GM12878 (cell line): ENCODE measurements at regions not wholly inside any gene's neighbourhood (a gene's known extent, or its start where the extent isn't known, plus 50 kb on each side); places are given as distances from the start of the nearest gene placed in this dataset.
A peak's percentile ranks its signal among the peaks of the same experiment; 100 is the strongest.

Experiments used
- ATAC-seq: fragments of 200-7000 bp; cut with Tn5 transposase; 3 replicates; pipeline ENCODE4 v1.9.1; 2020; ENCODE audit warnings: mild to moderate bottlenecking, moderate library complexity
- BruUV-seq: library from RNA; stranded (reverse); fragments of 400-500 nt; replicated peaks from 2 replicates; lab custom pipeline; 2021; lab: Mats Ljungman, UMichigan
- CTCF ChIA-PET: fragments of 300-600 bp; sonication (Branson Sonifier 250); formaldehyde crosslinking; extraction: SDS; loops from one replicate; lab custom pipeline; 2021; ENCODE audit warnings: inconsistent platforms; lab: Yijun Ruan, JAX
- POLR2A ChIA-PET: fragments of 350-600 bp; formaldehyde crosslinking; extraction: SDS; loops from one replicate; lab custom pipeline; 2021; ENCODE audit warnings: inconsistent platforms; lab: Charles Lee
- RAD21 ChIA-PET: fragments of 300-600 bp; sonication (Branson Sonifier 250); formaldehyde crosslinking; loops from one replicate; lab custom pipeline; 2023; ENCODE audit warnings: antibody characterized with exemption; ENCODE audit not compliant: unreplicated experiment; lab: Charles Lee
- SMC1A ChIA-PET: fragments of 300-600 bp; sonication (Branson Sonifier 250); formaldehyde crosslinking; loops from one replicate; lab custom pipeline; 2023; ENCODE audit not compliant: unreplicated experiment, uncharacterized antibody; lab: Charles Lee
- DNase-seq: peaks from one replicate; pipeline ENCODE4 v3.0.0-alpha.2; 2011; ENCODE audit warnings: low read depth, low spot score
- FAIRE-seq: peaks from 3 replicates; lab custom pipeline; 2011; peaks lifted over from hg19 to GRCh38; lab: Jason Lieb, UNC
- H2AFZ ChIP-seq: 2 replicates; pipeline ENCODE4 v1.6.0; 2011; ENCODE audit warnings: low read depth, low read length, control low read depth; ENCODE audit not compliant: control insufficient read depth
- H3K27ac ChIP-seq: 2 replicates; pipeline ENCODE4 v1.5.1; 2011; ENCODE audit warnings: control low read depth; ENCODE audit not compliant: control insufficient read depth, insufficient read depth
- H3K27me3 ChIP-seq, 2 experiments: replicated peaks in 1 of 2; 2 replicates each; pipeline versions ENCODE4 v1.6.0 to v1.6.1; 2011; ENCODE audit warnings: low read length in 1 of 2; ENCODE audit not compliant: control insufficient read depth in 2 of 2, insufficient read depth in 2 of 2
- H3K36me3 ChIP-seq, 2 experiments: 2 replicates each; pipeline ENCODE4 v1.5.1; 2011; ENCODE audit warnings: low read length in 1 of 2; ENCODE audit not compliant: control insufficient read depth in 2 of 2, insufficient read depth in 2 of 2
- H3K4me1 ChIP-seq: 2 replicates; pipeline ENCODE4 v1.6.1; 2011; ENCODE audit warnings: mild to moderate bottlenecking, low read length, moderate library complexity, mixed read lengths; ENCODE audit not compliant: control insufficient read depth, insufficient read depth
- H3K4me2 ChIP-seq: 2 replicates; pipeline ENCODE4 v1.6.0; 2011; ENCODE audit warnings: control low read depth; ENCODE audit not compliant: control insufficient read depth, insufficient read depth
- H3K4me3 ChIP-seq: fragments of 200-600 bp; sonication (generic); 2 replicates; pipeline ENCODE4 v1.5.1; 2016
- H3K79me2 ChIP-seq: 2 replicates; pipeline ENCODE4 v1.6.0; 2011; ENCODE audit warnings: low read length; ENCODE audit not compliant: control insufficient read depth, insufficient read depth
- H3K9ac ChIP-seq: 2 replicates; pipeline ENCODE4 v1.8.0; 2011; ENCODE audit warnings: low read length, control low read depth, mixed read lengths; ENCODE audit not compliant: control insufficient read depth, insufficient read depth
- H3K9me3 ChIP-seq: replicated peaks from 3 replicates; pipeline ENCODE4 v1.5.1; 2011; ENCODE audit warnings: mild to moderate bottlenecking, low read length; ENCODE audit not compliant: control insufficient read depth, insufficient read depth
- H4K20me1 ChIP-seq: 2 replicates; pipeline ENCODE4 v1.6.0; 2011; ENCODE audit not compliant: control insufficient read depth, insufficient read depth
- BRCA1 ChIP-seq: IDR thresholded peaks from 2 replicates; pipeline ENCODE4 v1.6.1; 2011; ENCODE audit warnings: low read depth, low read length, improper control_type of control experiment
- CBX3 ChIP-seq: fragments of 200-600 bp; sonication (generic); IDR thresholded peaks from 2 replicates; pipeline ENCODE4 v1.6.1; 2016; ENCODE audit warnings: low read depth, borderline replicate concordance
- CHD2 ChIP-seq: IDR thresholded peaks from 2 replicates; pipeline ENCODE4 v1.6.1; 2011; ENCODE audit warnings: low read depth, low read length, improper control_type of control experiment, borderline replicate concordance
- CHD4 ChIP-seq: fragments of 200-600 bp; sonication (generic); IDR thresholded peaks from 2 replicates; pipeline ENCODE4 v1.6.1; 2016; ENCODE audit warnings: mild to moderate bottlenecking
- E4F1 ChIP-seq: fragments of 450-650 bp; IDR thresholded peaks from 2 replicates; pipeline ENCODE4 v1.6.1; 2018; ENCODE audit warnings: borderline replicate concordance, mild to moderate bottlenecking; ENCODE audit not compliant: partially characterized antibody
- EZH2 ChIP-seq: IDR thresholded peaks from 2 replicates; pipeline ENCODE4 v1.6.1; 2012; ENCODE audit warnings: low read depth, mild to moderate bottlenecking, control low read depth, inconsistent platforms, low read length, borderline replicate concordance; ENCODE audit not compliant: control insufficient read depth
- FOS ChIP-seq: IDR thresholded peaks from 3 replicates; pipeline ENCODE4 v1.6.1; 2011; ENCODE audit warnings: borderline replicate concordance; ENCODE audit not compliant: insufficient read length; ENCODE audit errors: extremely low read depth
- PKNOX1 ChIP-seq: fragments of 450-650 bp; IDR thresholded peaks from 2 replicates; pipeline ENCODE4 v1.6.1; 2016; ENCODE audit warnings: mild to moderate bottlenecking
- POLR2A ChIP-seq: IDR thresholded peaks from 2 replicates; pipeline ENCODE4 v1.6.1; 2011; ENCODE audit warnings: low read depth, mild to moderate bottlenecking, low read length
- POLR2AphosphoS2 ChIP-seq: IDR thresholded peaks from 2 replicates; pipeline ENCODE4 v1.6.1; 2011; ENCODE audit warnings: low read depth, mild to moderate bottlenecking, low read length, improper control_type of control experiment, moderate library complexity
- RB1 ChIP-seq: fragments of 450-650 bp; formaldehyde crosslinking; IDR thresholded peaks from 2 replicates; pipeline ENCODE4 v1.6.1; 2017; ENCODE audit warnings: mild to moderate bottlenecking, borderline replicate concordance
- RELA ChIP-seq: fragments of 450-650 bp; IDR thresholded peaks from 2 replicates; pipeline ENCODE4 v1.8.0; 2014; ENCODE audit warnings: borderline replicate concordance; ENCODE audit not compliant: partially characterized antibody
- RFX5 ChIP-seq: IDR thresholded peaks from 2 replicates; pipeline ENCODE4 v1.6.1; 2011; ENCODE audit warnings: low read depth, low read length, improper control_type of control experiment
- SIN3A ChIP-seq: IDR thresholded peaks from 2 replicates; pipeline ENCODE4 v1.6.1; 2012; ENCODE audit warnings: low read depth, low read length, improper control_type of control experiment
- SMAD1 ChIP-seq: fragments of 450-650 bp; IDR thresholded peaks from 2 replicates; pipeline ENCODE4 v1.6.1; 2018; ENCODE audit warnings: mild to moderate bottlenecking, low read depth; ENCODE audit not compliant: partially characterized antibody
- TCF3 ChIP-seq: IDR thresholded peaks from 2 replicates; pipeline ENCODE4 v1.6.1; 2012; ENCODE audit warnings: low read depth, mild to moderate bottlenecking, low read length, borderline replicate concordance; ENCODE audit not compliant: insufficient read depth
- ZSCAN29 ChIP-seq: fragments of 450-650 bp; IDR thresholded peaks from 2 replicates; pipeline ENCODE4 v1.6.1; 2017; ENCODE audit warnings: mild to moderate bottlenecking, moderate library complexity
- WGBS: methylation state at CpG from one replicate; pipeline ENCODE4 v1.1.6; 2016; ENCODE audit warnings: low lambda C conversion rate; ENCODE audit not compliant: insufficient replicate concordance, insufficient coverage; ENCODE audit errors: missing lambda C conversion rate; 5-methylcytosine and 5-hydroxymethylcytosine counted together
- in situ Hi-C: fragments of 300-500 bp; cut with MboI; formaldehyde crosslinking; loops from 9 replicates; pipeline ENCODE4 v1.14.3; 2018; ENCODE audit warnings: mixed read lengths
- intact Hi-C: fragments of 100-400 bp; cut with micrococcal nuclease; formaldehyde crosslinking; loops from one replicate; pipeline ENCODE4 v1.14.2; 2022; ENCODE audit not compliant: unreplicated experiment

- TF ChIP-seq TCF3 (no peak), POLR2A (no peak)
Measured at GRCh38 chr7:49530481-49530880, 243.0 kb upstream of the VWC2 start (continued).

- ChIA-PET POLR2A (no interaction called here), RAD21 (no interaction called here), SMC1A (interaction anchor here (1.3 kb wide), 1 partner anchor 67 kb away, joined by 4 read pairs; no protein-coding TSS in a partner anchor), CTCF (interaction anchor here (1.3 kb wide), 1 partner anchor 19 kb away, joined by 3 read pairs; no protein-coding TSS in a partner anchor)
- FAIRE-seq, result no peak
- peak overlapping the region; percentile 77 for H3K4me2 ChIP-seq
- no peaks in the 10 kb centered on the region for H3K79me2 ChIP-seq
- no TSS peak for BruUV-seq
- DNase-seq, result no peak
- no peaks in the 10 kb centered on the region; the same call in 2 of the 3 replicates for H3K9me3 ChIP-seq
- no peak overlapping the region for H3K9ac ChIP-seq
- H3K27ac ChIP-seq, result peak overlapping the region; percentile 37
- 10% methylated on average over 8 of the region's 8 CpGs for WGBS
- H3K4me1 ChIP-seq, result peaks cover 9% of the 10 kb centered on the region
- H3K4me3 ChIP-seq, result no peak overlapping the region
- H3K27me3 ChIP-seq, result no peaks in the 10 kb centered on the region
- in situ Hi-C loops (no loop called here), intact Hi-C loops (no loop called here)
- H3K36me3 ChIP-seq, result no peaks in the 10 kb centered on the region
- ATAC-seq, result peak; percentile 60
- H2AFZ ChIP-seq, result peak overlapping the region; percentile 37; the same call in 1 of the 2 replicates
- no peaks in the 10 kb centered on the region for H4K20me1 ChIP-seq
- no peak for TF ChIP-seq PKNOX1
- no peak for TF ChIP-seq BRCA1
- no peak for TF ChIP-seq CHD4
- TF ChIP-seq RB1, result no peak
- TF ChIP-seq RELA, result no peak
- TF ChIP-seq EZH2, result no peak
- no peak for TF ChIP-seq SMAD1
- TF ChIP-seq E4F1, result no peak
- TF ChIP-seq CHD2, result no peak
- no peak for TF ChIP-seq ZSCAN29
- no peak for TF ChIP-seq RFX5
- TF ChIP-seq TCF3, result no peak
- TF ChIP-seq FOS, result no peak
- TF ChIP-seq SIN3A, result no peak
- TF ChIP-seq POLR2AphosphoS2, result no peak
- TF ChIP-seq CBX3, result no peak
Measured at GRCh38 chr7:49563693-49564378, 209.6 kb upstream of the VWC2 start.
